AG04449 (cell line): ENCODE measurements at regions not wholly inside any gene's neighbourhood (a gene's known extent, or its start where the extent isn't known, plus 50 kb on each side); places are given as distances from the start of the nearest gene placed in this dataset.

Experiments used
- CTCF ChIA-PET: fragments of 350-600 bp; formaldehyde crosslinking; extraction: SDS; loops from one replicate; lab custom pipeline; 2021; ENCODE audit warnings: antibody characterized with exemption; lab: Yijun Ruan, JAX
- POLR2A ChIA-PET: fragments of 400-600, 350-600 bp; formaldehyde crosslinking; extraction: SDS; loops from one replicate; lab custom pipeline; 2020; ENCODE audit warnings: antibody characterized with exemption, inconsistent platforms; lab: Yijun Ruan, JAX
- DNase-seq: peaks from one replicate; pipeline ENCODE4 v3.0.0-alpha.2; 2010; ENCODE audit warnings: low read depth, low spot score
- H3K4me3 ChIP-seq: 2 replicates; pipeline ENCODE4 v1.5.1; 2011; ENCODE audit warnings: low read depth, mild to moderate bottlenecking, control low read depth, low read length
- CTCF ChIP-seq: IDR thresholded peaks from one replicate; pipeline ENCODE4 v1.5.1; 2011; ENCODE audit warnings: mild to moderate bottlenecking, moderate library complexity, low read length, control low read depth, inconsistent platforms; ENCODE audit not compliant: insufficient read depth; ENCODE audit errors: missing control alignments

GRCh38 chr10:65531545-65531944 is 1394.3 kb upstream of the LRRTM3 start:
- TF ChIP-seq CTCF = no peak
- no peak for DNase-seq
- POLR2A ChIA-PET = no interaction called here
- H3K4me3 ChIP-seq = no peak overlapping the region
- CTCF ChIA-PET = no interaction called here

- POLR2A ChIA-PET = no interaction called here
- CTCF ChIA-PET = no interaction called here
- TF ChIP-seq CTCF = no peak
These were observed 1391.1 kb upstream of the LRRTM3 start for GRCh38 chr10:65534771-65535170.

GRCh38 chr10:65544756-65545155 is 1381.1 kb upstream of the LRRTM3 start:
- no peak for DNase-seq
- H3K4me3 ChIP-seq = no peak overlapping the region
- CTCF ChIA-PET = no interaction called here
- no peak for TF ChIP-seq CTCF
- POLR2A ChIA-PET = no interaction called here

More at GRCh38 chr10:65534771-65535170, 1391.1 kb upstream of the LRRTM3 start:
- no peak overlapping the region for H3K4me3 ChIP-seq
- no peak for DNase-seq

GRCh38 chr10:65548001-65548400 is 1377.8 kb upstream of the LRRTM3 start:
- ChIA-PET CTCF (no interaction called here), POLR2A (no interaction called here)
- DNase-seq = no peak
- TF ChIP-seq CTCF = no peak
- no peak overlapping the region for H3K4me3 ChIP-seq

GRCh38 chr10:65550761-65551160 is 1375.1 kb upstream of the LRRTM3 start:
- no peak for TF ChIP-seq CTCF
- H3K4me3 ChIP-seq = no peak overlapping the region
- DNase-seq = no peak
- ChIA-PET POLR2A (no interaction called here), CTCF (no interaction called here)

GRCh38 chr10:65555192-65555591 is 1370.6 kb upstream of the LRRTM3 start:
- no peak overlapping the region for H3K4me3 ChIP-seq
- TF ChIP-seq CTCF = no peak
- CTCF ChIA-PET = no interaction called here
- DNase-seq = no peak
- POLR2A ChIA-PET = no interaction called here
